ENCODE measurements at regions not wholly inside any gene's neighbourhood (a gene's known extent, or its start where the extent isn't known, plus 50 kb on each side); places are given as distances from the start of the nearest gene placed in this dataset.

DNA sequence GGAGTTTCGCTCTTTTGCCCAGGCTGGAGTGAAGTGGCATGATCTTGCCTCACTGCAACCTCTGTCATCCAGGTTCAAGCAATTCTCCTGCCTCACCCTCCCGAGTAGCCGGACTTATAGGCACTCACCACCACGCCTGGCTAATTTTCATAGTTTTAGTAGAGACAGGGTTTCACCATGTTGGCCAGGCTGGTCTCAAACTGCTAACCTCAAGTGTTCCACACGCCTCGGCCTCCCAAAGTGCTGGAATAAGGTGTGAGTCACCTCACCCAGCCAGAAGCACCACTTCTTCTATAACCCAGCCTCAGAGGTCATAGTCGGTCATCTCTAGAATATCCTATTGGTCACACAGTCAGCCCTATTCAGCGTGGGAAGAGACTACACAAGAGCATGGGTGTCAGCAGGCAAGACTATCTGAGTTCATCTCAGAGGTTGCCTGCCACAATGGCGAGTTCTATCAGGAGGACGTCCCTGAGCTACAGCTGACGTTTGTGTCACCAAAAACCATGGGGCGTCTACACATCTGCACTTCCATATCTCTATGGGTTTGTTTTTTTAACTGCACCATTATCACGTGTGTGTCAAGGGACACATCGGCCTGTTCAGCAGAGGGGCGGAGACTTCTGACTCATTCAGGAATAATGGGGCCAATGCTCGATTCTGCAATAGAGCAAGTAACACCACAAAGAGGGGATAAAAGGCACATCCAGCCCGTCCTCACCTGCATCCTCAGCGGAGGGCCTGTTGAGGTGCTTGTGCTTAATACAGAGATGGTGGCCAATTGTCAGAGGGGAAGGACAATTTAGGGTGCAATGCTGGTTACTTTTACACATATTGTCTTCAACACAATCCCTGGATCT, 256.3 kb upstream of the IRF2BP2 start (continued):
- TF ChIP-seq CEBPB (IDR thresholded peaks at IDR 0.05; ENCODE audit: low read depth) (0 out of 2 replicates have a peak, but pooled peaks have one; percentile 26), JUND (IDR thresholded peaks at IDR 0.05) (0 out of 2 replicates have a peak, but pooled peaks have one; percentile 37), ELF1 (IDR thresholded peaks at IDR 0.05; ENCODE audit: borderline replicate concordance, low read depth) (no peak), EGR1 (IDR thresholded peaks at IDR 0.05; ENCODE audit: low read depth) (0 out of 2 replicates have a peak, but pooled peaks have one; percentile 23), FOSL1 (IDR thresholded peaks at IDR 0.05; ENCODE audit: low read depth) (peak; percentile 37)

GRCh38 chr1:234865171-234866006, 255.4 kb upstream of the IRF2BP2 start:
- no TSS peak for BruUV-seq (replicated peaks)
- Histone ChIP-seq H3K9me3 (ENCODE audit: control insufficient read depth in 1 of 2, insufficient read depth in 1 of 2, low read depth in 1 of 2, low read length in 2 of 2) (peaks cover 0 to 4% of the 10 kb centered on the region in 2 experiments; a peak in 1 of 4 replicates), H3K36me3 (ENCODE audit: control insufficient read depth in 1 of 2, insufficient read depth in 2 of 2, low read length in 2 of 2) (no peaks in the 10 kb centered on the region), H3K4me1 (ENCODE audit: control insufficient read depth in 1 of 2, insufficient read depth in 2 of 2, low read length in 2 of 2) (peaks cover 5 to 27% of the 10 kb centered on the region in 2 experiments; a peak in 3 of 4 replicates), H2AFZ (ENCODE audit: low read depth, low read length, poor library complexity, severe bottlenecking) (no peak overlapping the region), H3K4me2 (ENCODE audit: low read length) (no peak overlapping the region), H3K4me3 (replicated peaks in 1 of 2; ENCODE audit: low read depth in 1 of 2, low read length in 2 of 2) (no peak overlapping the region), H3K79me2 (ENCODE audit: insufficient read depth, low read length) (no peaks in the 10 kb centered on the region), H4K20me1 (ENCODE audit: insufficient read depth) (no peaks in the 10 kb centered on the region), H3K9me2 (ENCODE audit: insufficient read depth) (no peaks in the 10 kb centered on the region), H3K27me3 (ENCODE audit: insufficient read depth, low read length) (no peaks in the 10 kb centered on the region), H3K27ac (ENCODE audit: low read depth, low read length) (no peak overlapping the region), H3K9ac (ENCODE audit: low read length) (no peak overlapping the region)
- intact Hi-C loops (cut with micrococcal nuclease), result loop anchor here (5.0 to 10.0 kb wide), 2 partner anchors 121 to 263 kb away; no protein-coding TSS in a partner anchor
- TF ChIP-seq SIN3A (IDR thresholded peaks at IDR 0.05; ENCODE audit: low read depth), result no peak
- no peak for TF ChIP-seq CBX3 (IDR thresholded peaks at IDR 0.05; ENCODE audit: low read depth)
- TF ChIP-seq, protein P1, sequence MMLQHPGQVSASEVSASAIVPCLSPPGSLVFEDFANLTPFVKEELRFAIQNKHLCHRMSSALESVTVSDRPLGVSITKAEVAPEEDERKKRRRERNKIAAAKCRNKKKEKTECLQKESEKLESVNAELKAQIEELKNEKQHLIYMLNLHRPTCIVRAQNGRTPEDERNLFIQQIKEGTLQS (IDR thresholded peaks at IDR 0.05), result no peak
- no peak for TF ChIP-seq POLR2A (IDR thresholded peaks at IDR 0.05; ENCODE audit: borderline replicate concordance, extremely low read depth, insufficient read depth, insufficient read length)
- TF ChIP-seq JUND (IDR thresholded peaks at IDR 0.05), result no peak
- TF ChIP-seq EZH2 (IDR thresholded peaks at IDR 0.05), result no peak
- TF ChIP-seq ELF1 (IDR thresholded peaks at IDR 0.05; ENCODE audit: borderline replicate concordance, low read depth), result no peak
- TF ChIP-seq ZNF274 (IDR thresholded peaks at IDR 0.05; ENCODE audit: low read depth, low read length), result no peak
- TF ChIP-seq SP1 (IDR thresholded peaks at IDR 0.05; ENCODE audit: low read depth), result no peak
- RAD21 ChIA-PET (ENCODE audit: low non-redundant PET in 1 of 2, low total read pairs in 2 of 2, uncharacterized antibody in 2 of 2, unreplicated experiment in 2 of 2), result no interaction called here
- no peak for DNase-seq (ENCODE audit: low read depth, low spot score)
- no peak for ATAC-seq
- CTCF ChIA-PET, result no interaction called here
- POLR2A ChIA-PET, result no interaction called here
